H1 (cell line): ENCODE measurements at regions not wholly inside any gene's neighbourhood (a gene's known extent, or its start where the extent isn't known, plus 50 kb on each side); places are given as distances from the start of the nearest gene placed in this dataset.

Experiments used
- CHD2 ChIP-seq: IDR thresholded peaks from 2 replicates; pipeline ENCODE4 v1.6.1; 2012; ENCODE audit warnings: low read length, improper control_type of control experiment
- EZH2 ChIP-seq: fragments of 200-600 bp; sonication (generic); IDR thresholded peaks from 2 replicates; pipeline ENCODE4 v1.7.1; 2012; ENCODE audit warnings: low read depth, mild to moderate bottlenecking, moderate library complexity, low read length, inconsistent platforms; ENCODE audit not compliant: severe bottlenecking
- HDAC2 ChIP-seq, 2 experiments: fragments of 300-600 bp in 1 of 2; sonication (generic) in 1 of 2; IDR thresholded peaks; 2 replicates each; pipeline ENCODE4 v1.6.1; 2011 to 2012; ENCODE audit warnings: low read depth in 2 of 2, low read length in 2 of 2, mild to moderate bottlenecking in 2 of 2, moderate library complexity in 2 of 2, borderline replicate concordance in 1 of 2, inconsistent platforms in 1 of 2
- POLR2A ChIP-seq, 2 experiments: IDR thresholded peaks; 1 replicate in 1 of 2; 2 replicates in 1 of 2; pipeline ENCODE4 v1.6.1; 2011; ENCODE audit warnings: low read depth in 2 of 2, low read length in 2 of 2, mild to moderate bottlenecking in 2 of 2; ENCODE audit errors: control extremely low read depth in 1 of 2
- USF2 ChIP-seq: IDR thresholded peaks from 2 replicates; pipeline ENCODE4 v1.6.1; 2011; ENCODE audit warnings: low read length, improper control_type of control experiment

GRCh38 chr1:4307468-4307845 is 347.0 kb upstream of the AJAP1 start:
- TF ChIP-seq CHD2 (no peak), USF2 (no peak), HDAC2 (IDR thresholded peaks at IDR 0.05; ENCODE audit: borderline replicate concordance in 1 of 2, low read depth in 2 of 2, low read length in 2 of 2) (no peak), EZH2 (no peak), POLR2A (IDR thresholded peaks at IDR 0.05; ENCODE audit: control extremely low read depth in 1 of 2, low read depth in 2 of 2, low read length in 2 of 2) (no peak)
